DND-41 (cell line): ENCODE measurements at regions not wholly inside any gene's neighbourhood (a gene's known extent, or its start where the extent isn't known, plus 50 kb on each side); places are given as distances from the start of the nearest gene placed in this dataset.
"Not testable (repeated sequence)": the region's sequence is repeated elsewhere in the genome, so short reads cannot be mapped to it uniquely, and the experiment has no call there.

ENCODE experiments used
- ATAC-seq: fragments of 200-7000 bp; cut with Tn5 transposase; 3 replicates; pipeline ENCODE4 v1.9.1; 2021; ENCODE audit warnings: low read depth; ENCODE audit not compliant: insufficient read depth
- DNase-seq: peaks from one replicate; pipeline ENCODE4 v3.0.0-alpha.2; 2020
- H2AFZ ChIP-seq: 2 replicates; pipeline ENCODE4 v1.6.0; 2012; ENCODE audit warnings: low read depth, low read length
- H3K27ac ChIP-seq: 2 replicates; pipeline ENCODE4 v1.5.1; 2012; ENCODE audit warnings: low read length, inconsistent platforms
- H3K27me3 ChIP-seq: fragments of 200-600 bp; sonication (generic); 2 replicates; pipeline ENCODE4 v1.6.0; 2012; ENCODE audit warnings: low read length, mild to moderate bottlenecking, inconsistent platforms; ENCODE audit not compliant: insufficient read depth, poor library complexity
- H3K36me3 ChIP-seq: 2 replicates; pipeline ENCODE4 v1.5.1; 2012; ENCODE audit warnings: low read length, inconsistent platforms; ENCODE audit not compliant: insufficient read depth
- H3K4me1 ChIP-seq: 2 replicates; pipeline ENCODE4 v1.5.1; 2012; ENCODE audit warnings: mild to moderate bottlenecking, low read length; ENCODE audit not compliant: insufficient read depth
- H3K4me2 ChIP-seq: 2 replicates; pipeline ENCODE4 v1.6.0; 2012; ENCODE audit warnings: mild to moderate bottlenecking, moderate library complexity, low read length, inconsistent platforms; ENCODE audit not compliant: insufficient read depth
- H3K4me3 ChIP-seq, 2 experiments: fragments of 200-600 bp in 1 of 2; shearing (Covaris generic) in 1 of 2; 2 replicates each; pipeline ENCODE4 v1.5.1; 2012 to 2016; ENCODE audit warnings: inconsistent platforms in 2 of 2, low read length in 2 of 2, mild to moderate bottlenecking in 2 of 2, low read depth in 1 of 2, moderate library complexity in 1 of 2
- H3K79me2 ChIP-seq: 2 replicates; pipeline ENCODE4 v1.6.0; 2012; ENCODE audit warnings: low read length, inconsistent platforms; ENCODE audit not compliant: insufficient read depth
- H3K9ac ChIP-seq: 2 replicates; pipeline ENCODE4 v1.6.0; 2012; ENCODE audit warnings: low read depth, mild to moderate bottlenecking, inconsistent platforms, low read length, moderate library complexity
- H3K9me3 ChIP-seq: 2 replicates; pipeline ENCODE4 v1.5.1; 2012; ENCODE audit warnings: low read length, moderate library complexity, mild to moderate bottlenecking, inconsistent platforms; ENCODE audit not compliant: insufficient read depth, severe bottlenecking
- H4K20me1 ChIP-seq: 2 replicates; pipeline ENCODE4 v1.6.0; 2012; ENCODE audit warnings: low read length; ENCODE audit not compliant: insufficient read depth

DNA sequence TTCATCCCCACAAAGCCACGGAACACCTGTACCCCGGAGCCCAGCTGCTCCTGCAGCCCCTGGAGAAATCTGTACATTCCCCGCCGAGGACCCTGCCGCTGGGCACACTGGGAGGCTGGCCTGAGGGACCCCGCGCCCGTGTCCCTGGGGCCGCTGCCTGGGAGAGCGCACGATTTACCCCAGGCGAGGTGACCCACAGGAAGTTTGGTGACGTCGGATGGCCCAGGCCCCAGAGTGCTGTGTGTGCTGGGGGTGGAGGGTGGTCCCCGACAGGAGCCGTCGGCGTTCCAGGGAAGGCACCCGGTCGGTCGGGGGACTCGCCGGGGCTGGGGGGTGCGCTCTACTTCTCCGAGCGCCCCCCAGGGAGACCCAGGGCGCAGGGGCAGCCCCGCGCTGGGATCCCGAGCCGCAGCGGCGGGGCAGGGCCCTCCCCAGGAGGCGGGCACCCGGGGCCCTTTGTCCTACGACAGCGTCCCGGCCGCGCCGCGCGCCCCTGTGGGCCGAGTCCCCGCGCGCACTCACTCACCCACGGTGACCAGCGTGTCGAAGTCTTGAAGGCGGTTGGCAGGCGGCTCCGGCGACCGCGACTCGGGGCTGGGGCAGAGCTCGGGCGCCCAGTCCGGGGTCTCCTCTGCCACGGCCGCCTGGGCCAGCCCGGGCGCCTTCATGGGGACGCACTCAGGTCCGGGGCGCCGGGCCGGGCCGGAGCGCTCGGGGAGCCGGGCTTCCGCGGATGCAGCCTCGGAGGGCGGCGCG lies 206.4 kb upstream of the PRKX start:
- H3K4me1 ChIP-seq, H3K9me3 ChIP-seq, H3K36me3 ChIP-seq, DNase-seq, H3K4me2 ChIP-seq, H3K4me3 ChIP-seq, H3K27ac ChIP-seq, H2AFZ ChIP-seq, H4K20me1 ChIP-seq, H3K79me2 ChIP-seq, H3K9ac ChIP-seq, H3K27me3 ChIP-seq: not testable (repeated sequence)
- ATAC-seq = peak; percentile 25; the same call in 2 of the 3 replicates

DNA sequence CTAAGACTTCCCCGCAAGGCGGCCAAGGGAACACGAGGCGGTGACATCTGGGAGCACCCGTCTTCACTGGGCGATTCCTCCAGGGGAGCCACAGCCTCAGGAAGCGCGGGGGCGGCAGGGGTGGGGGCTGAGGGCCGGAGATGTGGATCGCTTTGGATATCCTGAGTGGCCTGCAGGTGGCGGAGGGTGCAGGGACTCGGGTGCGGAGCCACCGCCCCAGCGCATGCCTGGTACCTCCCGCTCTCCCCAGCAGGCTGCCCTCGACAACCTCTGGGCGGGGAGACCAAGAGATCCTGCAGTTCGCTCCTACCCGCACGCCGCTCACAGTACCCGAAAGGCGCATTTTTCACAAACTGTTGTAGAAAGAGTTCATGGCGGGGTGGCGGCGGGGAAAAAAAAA lies 201.4 kb upstream of the PRKX start:
- not testable (repeated sequence) for H3K4me3 ChIP-seq, H3K36me3 ChIP-seq, H3K9me3 ChIP-seq, H2AFZ ChIP-seq, H3K4me1 ChIP-seq, H3K79me2 ChIP-seq, H4K20me1 ChIP-seq, H3K27ac ChIP-seq, DNase-seq, H3K9ac ChIP-seq, ATAC-seq, H3K4me2 ChIP-seq, H3K27me3 ChIP-seq

DNA sequence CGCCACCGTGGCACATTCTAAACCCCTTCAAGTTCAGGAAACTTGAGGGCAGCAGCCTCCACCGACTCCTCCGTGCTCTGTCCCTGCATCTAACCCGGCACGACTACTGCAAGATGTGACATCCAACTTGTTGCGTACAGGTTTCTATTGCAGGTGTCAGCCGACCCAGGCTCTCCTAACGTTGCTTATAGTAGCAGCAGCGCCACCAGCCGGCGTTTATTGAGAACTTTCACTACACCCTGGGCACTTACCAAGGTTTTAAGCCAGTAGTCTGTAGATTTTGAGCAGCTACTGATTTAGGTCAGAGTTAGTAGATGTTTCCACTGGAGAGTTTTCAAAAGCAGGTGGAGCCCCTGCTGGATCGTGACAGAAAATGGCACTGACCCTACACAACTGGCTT lies 200.6 kb upstream of the PRKX start:
- H3K4me2 ChIP-seq, H3K27me3 ChIP-seq, H3K4me1 ChIP-seq, H3K36me3 ChIP-seq, H3K9me3 ChIP-seq, H3K79me2 ChIP-seq, H3K4me3 ChIP-seq, DNase-seq, H2AFZ ChIP-seq, ATAC-seq, H3K9ac ChIP-seq, H4K20me1 ChIP-seq, H3K27ac ChIP-seq: not testable (repeated sequence)

DNA sequence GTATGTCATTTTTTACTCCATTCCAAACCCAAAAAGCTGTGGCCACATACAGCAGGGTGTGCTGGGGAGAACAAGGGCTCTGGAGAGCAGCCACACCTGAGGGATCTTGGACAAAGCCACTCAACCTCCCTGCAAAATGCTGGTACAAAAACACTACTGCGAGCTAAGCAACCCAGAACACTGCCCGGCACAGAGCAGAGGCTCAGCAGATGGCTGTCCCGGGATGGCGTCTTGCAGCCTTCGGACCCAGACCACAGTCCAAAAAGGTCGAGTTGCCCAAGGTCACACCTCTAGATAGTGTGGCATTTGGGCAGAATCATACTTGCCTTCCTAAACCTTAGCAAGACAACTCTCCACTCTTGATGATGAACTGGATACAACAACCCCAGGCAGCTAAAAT lies 197.6 kb upstream of the PRKX start:
- not testable (repeated sequence) for H3K27me3 ChIP-seq, H3K9me3 ChIP-seq, H4K20me1 ChIP-seq, H3K9ac ChIP-seq, H3K4me3 ChIP-seq, ATAC-seq, DNase-seq, H3K79me2 ChIP-seq, H3K27ac ChIP-seq, H3K36me3 ChIP-seq, H2AFZ ChIP-seq, H3K4me2 ChIP-seq, H3K4me1 ChIP-seq

DNA sequence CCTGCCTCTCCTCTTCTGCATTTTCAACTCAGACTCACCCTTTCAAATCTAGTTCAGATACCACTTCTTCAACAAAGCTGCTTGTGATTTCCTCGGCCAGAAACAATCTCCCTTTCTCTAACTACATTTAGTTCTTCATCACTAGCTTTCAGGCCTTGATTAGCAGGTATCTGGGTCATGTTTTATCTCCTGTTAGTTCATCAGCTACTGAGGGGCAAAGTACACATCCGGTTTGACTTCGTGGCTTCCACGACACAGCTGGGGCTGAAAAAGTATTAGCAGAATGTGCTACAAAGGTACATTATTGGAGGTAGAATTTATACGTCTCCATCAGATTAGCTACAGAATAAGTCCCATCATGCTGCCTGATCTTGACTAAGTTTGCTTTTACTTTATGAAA lies 197.2 kb upstream of the PRKX start:
- H3K27me3 ChIP-seq, H3K9ac ChIP-seq, H3K36me3 ChIP-seq, H2AFZ ChIP-seq, H3K79me2 ChIP-seq, ATAC-seq, H3K4me1 ChIP-seq, H4K20me1 ChIP-seq, H3K4me2 ChIP-seq, H3K4me3 ChIP-seq, H3K27ac ChIP-seq, DNase-seq, H3K9me3 ChIP-seq: not testable (repeated sequence)

DNA sequence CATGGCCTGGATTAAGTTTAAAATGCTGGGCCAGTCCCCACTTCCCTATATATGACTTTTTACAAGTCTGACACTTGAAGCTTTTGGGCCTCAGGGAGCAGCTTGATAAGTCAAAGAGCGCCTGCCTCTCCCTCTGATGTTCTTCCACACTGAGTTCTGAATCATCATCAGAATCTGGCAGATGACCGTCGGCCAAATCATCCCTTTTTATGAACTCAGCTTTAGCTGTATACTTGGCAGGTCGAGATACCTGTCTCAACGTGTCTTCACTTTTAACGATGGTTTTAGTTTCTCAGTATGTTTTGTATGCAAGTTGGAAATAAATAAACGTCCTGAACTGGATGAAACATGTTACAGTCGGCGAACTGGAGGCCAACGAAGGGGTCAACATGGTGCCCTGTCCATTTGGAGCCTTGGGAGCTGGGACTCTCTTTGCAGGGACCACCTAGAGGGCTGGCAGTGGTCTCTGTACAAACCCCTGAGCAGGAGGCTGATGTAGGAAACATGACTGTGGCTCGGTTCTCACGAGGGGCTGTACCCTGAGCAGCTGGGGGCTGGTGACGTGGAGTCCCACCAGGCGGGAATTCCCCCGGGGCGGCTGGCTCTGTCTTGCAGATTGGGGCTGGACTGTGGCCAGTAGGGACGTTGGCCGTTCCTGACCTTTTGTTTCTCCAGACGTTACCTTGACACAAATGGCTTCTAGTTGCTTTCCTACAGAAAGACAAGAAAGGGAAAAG lies 192.2 kb upstream of the PRKX start:
- H3K4me2 ChIP-seq, H2AFZ ChIP-seq, H3K27ac ChIP-seq, H4K20me1 ChIP-seq, H3K36me3 ChIP-seq, H3K4me3 ChIP-seq, H3K9me3 ChIP-seq, DNase-seq, ATAC-seq, H3K27me3 ChIP-seq, H3K9ac ChIP-seq, H3K79me2 ChIP-seq, H3K4me1 ChIP-seq: not testable (repeated sequence)

DNA sequence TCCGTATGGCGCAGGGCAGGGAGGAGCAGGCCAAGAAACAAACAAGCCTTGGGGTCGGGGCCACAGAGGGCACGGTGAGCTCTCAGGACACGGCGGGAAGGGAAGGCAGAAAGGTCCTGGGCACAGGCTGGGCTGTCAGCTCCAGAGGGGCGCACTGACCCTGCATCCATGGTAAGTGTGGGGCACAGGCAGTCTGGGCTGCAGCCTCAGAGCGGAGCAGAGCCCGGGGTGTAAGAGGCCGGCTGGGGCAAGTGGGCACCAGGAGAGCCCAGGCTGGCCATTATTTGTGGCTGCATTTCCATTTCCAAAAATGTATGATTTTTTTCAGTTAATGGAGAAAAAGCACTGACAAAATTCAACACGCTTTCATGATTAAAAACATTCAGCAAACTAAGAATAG lies 188.8 kb upstream of the PRKX start:
- H3K36me3 ChIP-seq, H3K4me3 ChIP-seq, H3K9me3 ChIP-seq, H3K27me3 ChIP-seq, H4K20me1 ChIP-seq, H3K4me2 ChIP-seq, H3K4me1 ChIP-seq, H3K27ac ChIP-seq, H2AFZ ChIP-seq, H3K9ac ChIP-seq, DNase-seq, ATAC-seq, H3K79me2 ChIP-seq: not testable (repeated sequence)

DNA sequence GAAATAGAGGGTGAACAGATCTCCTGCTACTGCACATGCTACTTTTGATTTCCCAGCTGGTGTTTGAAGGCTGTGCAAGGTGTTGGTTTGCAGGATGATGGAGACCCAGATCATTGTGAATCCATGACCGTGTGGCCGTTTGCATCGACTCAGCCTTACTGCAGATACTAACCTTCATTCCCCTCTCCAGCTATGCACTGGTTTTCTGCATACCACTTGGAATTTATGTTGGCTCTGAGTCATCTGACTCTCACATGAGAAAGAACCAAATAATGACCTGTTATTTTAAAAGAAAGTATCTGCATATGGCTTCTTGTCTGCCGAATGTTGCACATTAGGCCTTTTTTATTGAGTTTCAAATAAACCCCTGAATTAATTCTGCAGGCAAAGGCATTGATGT lies 183.3 kb upstream of the PRKX start:
- not testable (repeated sequence) for H3K79me2 ChIP-seq, ATAC-seq, H3K27me3 ChIP-seq, H3K4me2 ChIP-seq, H4K20me1 ChIP-seq, H3K4me1 ChIP-seq, H2AFZ ChIP-seq, H3K9me3 ChIP-seq, H3K4me3 ChIP-seq, H3K36me3 ChIP-seq, H3K9ac ChIP-seq, DNase-seq, H3K27ac ChIP-seq
